Left renal pelvis (tissue), 4 donors: ENCODE measurements at regions not wholly inside any gene's neighbourhood (a gene's known extent, or its start where the extent isn't known, plus 50 kb on each side); places are given as distances from the start of the nearest gene placed in this dataset.
A peak's percentile ranks its signal among the peaks of the same experiment; 100 is the strongest.
"Not testable (repeated sequence)": the region's sequence is repeated elsewhere in the genome, so short reads cannot be mapped to it uniquely, and the experiment has no call there.

Source experiments
- DNase-seq, 4 donors: peaks; one replicate each; pipeline ENCODE4 v3.0.0-alpha.2; 2013; ENCODE audit warnings: low read depth in 4 of 4, low spot score in 3 of 4

- no peak for DNase-seq
Measured at GRCh38 chr3:177448987-177449359, 251.7 kb upstream of the TBL1XR1 start.

DNA sequence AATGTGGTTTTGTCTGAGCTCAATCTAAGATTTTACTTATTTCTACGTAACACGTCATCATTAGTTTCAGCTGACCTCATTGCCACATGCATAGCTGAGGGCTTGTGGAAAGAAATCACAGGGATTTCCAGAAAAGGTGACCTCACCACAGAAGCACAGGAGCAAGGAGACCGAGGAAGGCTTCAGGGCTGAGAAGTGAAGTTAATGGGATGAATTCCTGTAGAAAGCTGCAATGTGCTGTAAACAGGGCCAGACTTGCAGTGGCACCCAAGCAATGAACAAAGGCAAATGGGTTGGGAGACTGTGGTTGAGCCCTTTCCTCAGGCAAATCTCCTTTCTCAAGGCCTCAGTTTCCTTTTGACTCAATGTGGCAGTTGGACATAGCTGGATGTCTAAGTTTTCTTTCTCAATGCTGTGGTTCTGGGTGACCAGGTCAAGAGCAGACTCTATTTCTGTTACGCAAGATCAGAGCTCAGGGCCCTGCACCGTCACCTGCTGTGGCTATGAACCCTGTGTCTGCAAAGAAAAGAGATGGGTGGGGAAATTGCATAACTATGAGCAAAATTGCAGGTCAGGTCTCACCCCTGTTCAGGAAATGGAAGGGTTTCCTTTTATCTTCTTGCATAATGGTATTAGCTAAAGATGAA is 252.2 kb upstream of the TBL1XR1 start:
- no peak for DNase-seq

DNA sequence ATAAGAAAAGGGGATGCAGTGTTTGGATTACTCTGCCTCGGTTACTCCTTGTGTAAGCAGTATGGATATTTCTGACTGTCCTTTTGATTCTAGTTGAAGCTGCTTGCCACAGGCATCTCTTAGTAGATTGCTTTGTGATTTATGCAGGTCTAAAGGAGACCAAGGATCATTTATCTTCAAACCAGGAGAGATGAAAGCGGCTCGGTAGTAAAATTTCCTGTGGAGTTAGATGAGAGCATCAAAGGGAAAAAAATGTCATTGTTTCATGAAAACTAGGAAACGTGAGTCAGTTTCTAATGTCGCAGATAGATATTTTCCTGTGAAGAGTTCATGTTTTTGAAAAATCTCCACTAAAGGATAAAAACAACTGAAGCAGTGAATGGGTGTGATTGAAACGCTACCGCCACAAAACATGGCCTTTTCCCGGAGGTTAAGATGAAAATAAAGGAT is 254.0 kb upstream of the TBL1XR1 start:
- DNase-seq = peak in 2 of 4 donors; percentile 52

DNA sequence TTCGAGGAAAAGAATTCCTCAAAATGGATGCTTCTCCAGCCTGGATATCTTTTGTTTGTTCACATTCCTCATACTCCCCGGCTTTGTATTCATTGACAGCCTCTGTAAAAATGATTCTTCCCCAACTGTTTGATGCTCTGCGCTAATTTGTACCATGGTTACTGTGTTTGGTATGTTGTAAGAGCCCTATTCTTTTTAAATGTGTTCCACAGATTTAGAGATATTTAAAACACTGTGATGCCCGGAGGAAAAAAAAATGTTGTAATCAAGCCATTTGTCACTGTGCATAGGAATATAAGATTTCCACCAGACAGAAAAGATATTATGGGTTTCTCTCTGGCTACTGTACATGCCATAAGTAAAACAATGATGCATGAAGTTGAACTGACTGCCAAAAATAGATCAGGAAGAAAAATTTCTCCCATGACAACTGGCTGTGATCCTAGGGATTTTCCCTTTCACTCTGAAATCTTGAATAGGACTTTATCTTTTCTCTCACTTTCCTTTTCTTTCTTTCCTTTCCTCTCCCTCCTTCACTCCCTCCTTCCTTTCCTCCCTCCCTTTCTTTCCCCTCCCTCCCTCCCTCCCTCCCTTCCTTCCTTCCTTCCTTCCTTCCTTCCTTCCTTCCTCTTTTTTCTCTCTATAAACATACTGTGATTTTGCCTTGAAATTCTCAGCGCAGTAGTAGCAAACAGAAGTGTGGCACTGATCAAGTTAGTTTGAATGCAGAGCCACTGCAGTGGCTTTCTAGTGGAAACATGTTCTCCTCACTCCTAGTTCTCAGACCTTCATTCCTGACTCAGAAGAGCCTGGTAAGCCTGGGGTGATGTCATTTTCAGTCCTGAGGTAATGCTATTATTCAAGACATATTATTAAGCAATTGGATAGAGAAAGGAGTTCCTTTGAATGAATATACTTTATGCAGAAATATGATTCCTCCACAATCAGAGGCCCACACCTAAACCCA is 254.9 kb upstream of the TBL1XR1 start:
- DNase-seq = no peak

DNA sequence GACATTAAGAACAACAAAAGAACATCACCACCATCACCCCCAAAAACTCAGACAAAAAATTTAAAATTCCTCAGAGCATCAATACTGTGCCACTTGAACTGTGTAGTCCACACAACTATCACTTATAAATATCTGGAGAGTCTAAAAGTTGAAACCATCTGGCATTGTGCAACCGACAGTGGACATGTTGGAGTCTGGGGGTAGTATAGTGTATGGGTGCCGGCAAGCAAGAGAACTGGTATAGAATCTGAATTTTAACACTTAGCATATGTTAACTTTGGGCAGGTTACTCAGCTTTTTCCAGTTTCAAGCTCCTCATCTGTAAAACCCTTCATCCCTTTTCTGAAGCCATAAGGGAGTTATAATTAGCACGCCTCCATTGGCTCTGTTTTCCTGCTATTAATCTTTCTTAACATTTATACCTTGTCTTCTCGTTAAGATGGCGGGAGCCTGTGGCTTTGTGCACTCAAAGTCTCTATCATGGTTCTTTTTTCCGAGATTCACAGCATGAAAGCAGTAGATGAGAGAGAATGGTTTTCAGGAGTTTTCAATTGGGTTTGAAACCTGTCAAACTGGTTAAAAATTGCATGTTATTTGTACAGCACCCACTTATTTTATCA is 255.7 kb upstream of the TBL1XR1 start:
- DNase-seq = no peak

GRCh38 chr3:177453451-177453844 is 256.2 kb upstream of the TBL1XR1 start:
- DNase-seq = no peak

DNA sequence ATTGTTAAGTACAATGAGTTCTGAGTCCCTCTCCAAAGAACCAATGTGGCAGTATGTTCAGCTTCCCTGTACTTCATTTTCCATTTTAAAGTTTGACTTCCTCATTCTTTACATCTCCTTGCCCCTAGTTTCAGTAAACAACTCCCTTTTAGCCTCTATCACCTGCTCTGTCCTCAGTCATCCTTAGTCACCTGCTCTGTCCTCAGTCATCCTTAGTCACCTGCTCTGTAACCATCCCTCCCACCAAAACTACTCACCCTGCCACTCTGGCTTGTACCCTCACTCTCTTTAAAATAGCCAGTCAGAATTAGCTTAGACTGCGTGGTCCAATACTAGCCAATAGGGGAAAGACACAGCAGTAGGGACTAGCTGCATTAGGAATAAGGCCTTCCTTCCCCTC is 259.9 kb upstream of the TBL1XR1 start:
- not testable (repeated sequence) for DNase-seq

DNA sequence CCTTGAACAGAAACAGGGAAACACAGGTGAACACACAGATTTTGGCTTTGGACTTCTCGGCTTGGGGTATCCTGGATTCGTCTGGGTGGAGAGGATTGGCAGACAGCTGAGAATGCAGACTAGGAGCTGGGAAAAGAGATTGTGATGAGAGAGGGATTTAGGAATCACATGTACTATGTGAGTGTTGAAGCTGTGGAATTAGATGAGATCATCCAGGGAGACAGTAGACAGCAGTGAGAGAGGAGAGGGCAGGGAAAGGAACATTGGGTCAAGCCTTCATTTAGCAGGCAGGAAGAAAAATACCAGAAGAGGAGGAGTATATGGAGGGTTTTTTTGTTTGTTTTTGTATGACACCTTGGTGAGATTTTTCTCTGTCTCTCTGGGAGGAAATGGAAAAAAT is 262.1 kb upstream of the TBL1XR1 start:
- no peak for DNase-seq

DNA sequence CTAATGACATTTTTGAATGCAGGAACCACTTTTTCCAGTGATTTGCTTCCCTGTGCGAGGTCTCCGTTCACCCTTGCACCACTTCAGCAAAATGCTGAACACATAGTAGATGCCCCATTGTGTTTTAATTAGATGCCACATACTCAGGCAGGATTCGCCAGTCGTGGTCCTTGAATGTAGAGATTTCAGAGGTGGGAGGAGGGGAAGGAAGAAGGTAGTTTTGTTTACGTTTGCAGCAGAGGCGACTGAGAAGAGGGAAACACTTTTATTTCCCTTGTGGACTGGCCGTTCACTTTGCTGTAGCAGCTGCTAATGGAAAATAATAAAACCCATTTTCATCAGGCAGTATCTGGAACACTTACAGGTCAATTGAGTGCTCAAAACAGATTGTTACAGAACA is 262.8 kb upstream of the TBL1XR1 start:
- DNase-seq = no peak

GRCh38 chr3:177461765-177462164 is 264.5 kb upstream of the TBL1XR1 start:
- no peak for DNase-seq

DNA sequence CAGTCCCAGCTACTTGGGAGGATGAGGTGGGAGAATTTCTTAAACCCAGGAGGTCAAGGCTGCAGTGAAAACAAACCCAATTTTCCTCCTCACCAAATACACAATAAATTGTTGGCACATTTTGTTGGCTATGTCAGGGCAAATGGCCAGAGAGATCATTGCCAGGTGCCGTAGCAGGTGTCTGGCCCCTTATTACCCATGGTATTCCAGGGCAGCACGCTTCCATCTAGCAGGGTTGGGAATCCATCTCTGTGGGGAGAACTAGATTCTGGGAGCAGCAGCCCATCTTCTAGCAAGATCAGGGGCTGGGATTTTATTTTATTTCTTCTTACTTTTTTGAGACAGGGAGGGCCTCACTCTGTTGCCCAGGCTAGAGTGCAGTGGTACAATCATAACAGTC is 266.1 kb upstream of the TBL1XR1 start:
- DNase-seq = not testable (repeated sequence)

DNA sequence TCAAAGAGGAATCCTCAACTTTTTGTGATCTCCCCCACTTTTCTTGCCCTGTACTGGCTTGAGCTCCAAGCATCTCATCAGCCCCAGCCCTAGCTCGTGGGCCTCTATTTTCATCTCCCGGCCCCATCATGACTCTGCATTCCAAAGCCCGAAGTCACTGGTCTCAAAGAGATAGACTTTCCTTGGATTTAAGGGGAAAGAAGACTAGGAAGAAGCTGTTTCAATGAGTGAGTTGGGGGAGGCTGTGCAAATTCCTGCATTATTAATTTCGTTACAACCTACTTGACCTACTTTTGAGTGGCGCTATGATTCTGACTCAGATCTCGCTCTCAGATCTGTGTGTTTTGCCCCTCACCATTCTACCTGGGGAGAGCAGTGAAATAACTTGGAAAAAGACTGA is 266.6 kb upstream of the TBL1XR1 start:
- DNase-seq = no peak

- no peak for DNase-seq
Measured at GRCh38 chr3:177464392-177465256, 267.3 kb upstream of the TBL1XR1 start.

GRCh38 chr3:177465257-177465642 is 268.0 kb upstream of the TBL1XR1 start:
- no peak for DNase-seq

DNA sequence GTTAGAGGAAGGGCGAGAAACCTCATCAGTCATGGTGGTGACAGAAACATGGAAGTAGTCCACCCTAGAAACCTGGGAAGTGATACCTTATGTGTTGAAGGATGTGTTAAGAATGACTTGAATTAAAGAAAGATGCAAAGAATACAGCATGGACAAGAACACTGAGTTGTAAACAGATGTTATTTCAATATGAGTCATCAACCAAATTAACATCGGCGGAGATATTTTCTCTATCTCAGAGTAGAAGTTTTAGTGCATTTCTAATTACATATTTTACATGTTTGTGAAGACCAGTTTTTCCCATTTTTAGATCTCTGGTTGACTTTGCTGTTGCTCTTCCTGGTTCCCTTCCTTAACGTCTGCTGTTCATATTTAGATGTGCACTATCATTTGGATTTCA is 268.8 kb upstream of the TBL1XR1 start:
- DNase-seq = no peak

GRCh38 chr3:177466622-177467021 is 269.3 kb upstream of the TBL1XR1 start:
- not testable (repeated sequence) for DNase-seq

- DNase-seq = no peak
Measured at GRCh38 chr3:177467247-177467985, 270.1 kb upstream of the TBL1XR1 start.

DNA sequence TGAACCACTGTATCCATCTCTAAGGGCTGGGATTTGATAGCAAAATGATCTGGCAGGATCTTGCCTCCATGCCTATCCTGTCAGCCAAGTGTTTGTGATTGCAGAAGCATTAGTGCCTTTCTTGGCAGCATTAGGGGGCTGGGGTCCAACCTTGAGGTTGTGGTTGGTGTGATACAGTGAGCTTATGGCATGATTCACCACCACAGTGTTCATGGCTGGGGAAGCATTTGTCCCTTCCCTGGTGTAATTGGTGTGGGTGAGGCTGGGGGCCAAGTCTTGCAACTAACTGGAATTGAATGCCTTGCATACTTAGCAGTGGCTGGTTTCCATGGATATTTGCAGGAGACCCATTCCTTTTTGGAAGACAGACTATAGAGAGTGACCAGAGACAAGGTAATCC is 271.0 kb upstream of the TBL1XR1 start:
- no peak for DNase-seq

- no peak for DNase-seq
Measured at GRCh38 chr3:177468816-177469215, 271.5 kb upstream of the TBL1XR1 start.

GRCh38 chr3:177469216-177469615 is 271.9 kb upstream of the TBL1XR1 start:
- no peak for DNase-seq
